HepG2 (cell line): ENCODE measurements at regions not wholly inside any gene's neighbourhood (a gene's known extent, or its start where the extent isn't known, plus 50 kb on each side); places are given as distances from the start of the nearest gene placed in this dataset.
"Not testable (repeated sequence)": the region's sequence is repeated elsewhere in the genome, so short reads cannot be mapped to it uniquely, and the experiment has no call there.

ENCODE experiments used
- ZNF382 ChIP-seq: sonication (generic); formaldehyde crosslinking; IDR thresholded peaks from 2 replicates; pipeline ENCODE4 v1.5.0; 2020; ENCODE audit warnings: missing genetic modification reagents, mild to moderate bottlenecking, borderline replicate concordance
- TF ChIP-seq, protein P1 (sequence below): sonication (generic); formaldehyde crosslinking; IDR thresholded peaks from 2 replicates; pipeline ENCODE4 v1.4.0; 2020; ENCODE audit warnings: missing genetic modification reagents, borderline replicate concordance

DNA sequence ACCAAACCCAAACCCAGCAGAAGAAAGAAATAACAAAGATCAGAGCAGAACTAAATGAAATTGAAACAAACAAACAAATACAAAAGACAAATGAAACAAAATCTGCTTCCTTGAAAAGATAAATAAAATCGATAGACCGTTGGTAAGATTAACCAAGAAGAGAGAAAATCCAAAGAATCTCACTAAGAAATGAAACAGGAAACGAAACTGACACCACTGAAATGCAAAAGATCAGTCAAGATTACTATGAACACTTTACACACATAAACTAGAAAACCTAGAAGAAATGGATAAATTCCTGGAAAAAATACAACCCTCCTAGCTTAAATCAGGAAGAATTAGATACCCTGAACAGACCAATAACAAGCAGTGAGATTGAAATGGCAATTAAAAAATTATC, 252.1 kb upstream of the SGK1 start:
- TF ChIP-seq, protein P1, sequence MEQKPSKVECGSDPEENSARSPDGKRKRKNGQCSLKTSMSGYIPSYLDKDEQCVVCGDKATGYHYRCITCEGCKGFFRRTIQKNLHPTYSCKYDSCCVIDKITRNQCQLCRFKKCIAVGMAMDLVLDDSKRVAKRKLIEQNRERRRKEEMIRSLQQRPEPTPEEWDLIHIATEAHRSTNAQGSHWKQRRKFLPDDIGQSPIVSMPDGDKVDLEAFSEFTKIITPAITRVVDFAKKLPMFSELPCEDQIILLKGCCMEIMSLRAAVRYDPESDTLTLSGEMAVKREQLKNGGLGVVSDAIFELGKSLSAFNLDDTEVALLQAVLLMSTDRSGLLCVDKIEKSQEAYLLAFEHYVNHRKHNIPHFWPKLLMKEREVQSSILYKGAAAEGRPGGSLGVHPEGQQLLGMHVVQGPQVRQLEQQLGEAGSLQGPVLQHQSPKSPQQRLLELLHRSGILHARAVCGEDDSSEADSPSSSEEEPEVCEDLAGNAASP = not testable (repeated sequence)
- not testable (repeated sequence) for TF ChIP-seq ZNF382
